Heart right ventricle (tissue), 16 donors: ENCODE measurements at regions not wholly inside any gene's neighbourhood (a gene's known extent, or its start where the extent isn't known, plus 50 kb on each side); places are given as distances from the start of the nearest gene placed in this dataset.
"Not testable (repeated sequence)": the region's sequence is repeated elsewhere in the genome, so short reads cannot be mapped to it uniquely, and the experiment has no call there.

ENCODE experiments used
- ATAC-seq, 8 donors: fragments of 200-7000 bp; cut with Tn5 transposase; one replicate each; pipeline ENCODE4 v1.9.1; 2020; ENCODE audit warnings: mild to moderate bottlenecking in 8 of 8, moderate library complexity in 8 of 8, moderate number of reproducible peaks in 1 of 8
- DNase-seq, 2 donors: peaks; one replicate each; pipeline ENCODE4 v3.0.0-alpha.2; 2020
- H3K27ac ChIP-seq, 10 donors: fragments of 200-600 bp; sonication (generic) in 2 of 10; one replicate each; pipeline versions ENCODE4 v1.5.0 to v1.8.0; 2020 to 2022; ENCODE audit warnings: mild to moderate bottlenecking in 3 of 10
- H3K27me3 ChIP-seq, 7 donors: fragments of 200-600 bp; one replicate each; pipeline ENCODE4 v1.8.0; 2021 to 2022; ENCODE audit warnings: mild to moderate bottlenecking in 2 of 7
- H3K36me3 ChIP-seq, 9 donors: fragments of 200-600 bp; sonication (generic) in 1 of 9; one replicate each; pipeline versions ENCODE4 v1.5.0 to v1.8.0; 2020 to 2022; ENCODE audit warnings: mild to moderate bottlenecking in 2 of 9
- H3K4me1 ChIP-seq, 9 donors: fragments of 200-600 bp; sonication (generic) in 1 of 9; one replicate each; pipeline versions ENCODE4 v1.5.0 to v1.8.0; 2020 to 2022; ENCODE audit warnings: mild to moderate bottlenecking in 4 of 9
- H3K4me3 ChIP-seq, 10 donors: fragments of 200-600 bp; sonication (generic) in 2 of 10; one replicate each; pipeline versions ENCODE4 v1.5.0 to v1.8.0; 2020 to 2022; ENCODE audit warnings: mild to moderate bottlenecking in 7 of 10, moderate library complexity in 2 of 10
- H3K9me3 ChIP-seq, 11 donors: fragments of 200-600 bp in 10 of 11; sonication (generic) in 2 of 11; one replicate each; pipeline versions ENCODE4 v1.5.0 to v1.8.0; 2013 to 2022; ENCODE audit warnings: mild to moderate bottlenecking in 2 of 11, control low read depth in 1 of 11, moderate library complexity in 1 of 11
- WGBS, 2 donors: extraction: QIAGEN DNeasy Blood & Tissue Kit; methylation state at CpG; one replicate each; pipeline ENCODE4 v1.1.7; 2013; ENCODE audit warnings: inconsistent platforms in 1 of 2; 5-methylcytosine and 5-hydroxymethylcytosine counted together
- intact Hi-C, 10 donors: fragments of 100-400 bp; cut with DNase I; formaldehyde crosslinking; loops; one replicate each; pipeline versions ENCODE4 v1.11.1 to v1.14.2; 2022
- TF ChIP-seq, protein P1 (sequence below), 9 donors: fragments of 200-600 bp; sonication (generic) in 2 of 9; IDR thresholded peaks; one replicate each; pipeline versions ENCODE4 v1.5.0 to v1.8.0; 2021 to 2022; ENCODE audit warnings: antibody characterized with exemption in 9 of 9, mild to moderate bottlenecking in 5 of 9, moderate library complexity in 1 of 9
- donor health status: Arrhythmogenic right ventricular cardiomyopathy.
- donor health status: ischemic (EF 13 %, LVEDD 7.1; RV severe dilation, severe dysfunction).
- donor health status: healthy with polysubstance abuse.
- donor health status: DM: no; HTN: yes; CAD: no.
- donor health status: DM: no; HTN: no; CAD: no.
- donor health status: ischemic (EF 25% LVEDD 6.9; RV normal size, moderate dysfunction).
- donor health status: ischemic (EF 25% LVEDD 5.7; RV mildly dilated, moderate dysfunction).
- donor health status: healthy.
- donor health status: DM: yes; HTN: yes; CAD: no.
- donor health status: Ischemic cardiomyopathy.
- donor health status: ischemic (EF 35%, LVEDD 5.7; RV mildly dilated, moderate dysfunction).
- donor health status: nonischemic (EF 11% LVEDD 7.7; RV severe dilation, severe dysfunction).
- donor health status: DM: yes; HTN: yes; CAD: no.
- donor health status: PGD.
- donor health status: ischemic (EF 29% LVEDD 5.4; RV normal size, mild dysfunction).
- donor health status: nonischemic (EF 23%, LVEDD 6.1; RV moderate dilation, normal function).

DNA sequence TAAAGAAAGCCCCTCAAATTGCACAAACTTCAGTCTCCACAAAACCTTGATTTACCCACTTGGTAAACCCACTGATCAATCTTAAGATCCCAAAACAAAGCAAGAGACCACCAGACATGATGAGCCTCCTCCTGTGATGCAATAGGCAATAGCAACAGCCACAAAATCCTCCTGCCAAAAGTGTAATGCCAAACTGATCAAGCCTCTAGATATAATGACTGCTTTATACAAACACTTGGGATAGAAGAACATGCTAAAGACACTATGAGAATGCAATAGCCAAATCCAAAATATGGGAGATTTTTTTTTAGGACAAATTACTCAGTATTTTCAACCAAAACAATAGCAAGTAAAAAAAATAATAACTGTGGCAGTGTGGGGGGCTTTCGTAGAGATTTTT, 64.9 kb upstream of the PTGFRN start:
- DNase-seq = no peak
- peaks cover 0 to 13% (median 0%) of the 10 kb centered on the region in 9 donors for H3K4me1 ChIP-seq
- H3K27me3 ChIP-seq = no peaks in the 10 kb centered on the region
- 96 to 98% methylated on average over 1 of the region's 1 CpG for WGBS, 2 donors
- no peak overlapping the region for H3K4me3 ChIP-seq
- H3K36me3 ChIP-seq = no peaks in the 10 kb centered on the region
- intact Hi-C loops = no loop called here
- TF ChIP-seq, protein P1, sequence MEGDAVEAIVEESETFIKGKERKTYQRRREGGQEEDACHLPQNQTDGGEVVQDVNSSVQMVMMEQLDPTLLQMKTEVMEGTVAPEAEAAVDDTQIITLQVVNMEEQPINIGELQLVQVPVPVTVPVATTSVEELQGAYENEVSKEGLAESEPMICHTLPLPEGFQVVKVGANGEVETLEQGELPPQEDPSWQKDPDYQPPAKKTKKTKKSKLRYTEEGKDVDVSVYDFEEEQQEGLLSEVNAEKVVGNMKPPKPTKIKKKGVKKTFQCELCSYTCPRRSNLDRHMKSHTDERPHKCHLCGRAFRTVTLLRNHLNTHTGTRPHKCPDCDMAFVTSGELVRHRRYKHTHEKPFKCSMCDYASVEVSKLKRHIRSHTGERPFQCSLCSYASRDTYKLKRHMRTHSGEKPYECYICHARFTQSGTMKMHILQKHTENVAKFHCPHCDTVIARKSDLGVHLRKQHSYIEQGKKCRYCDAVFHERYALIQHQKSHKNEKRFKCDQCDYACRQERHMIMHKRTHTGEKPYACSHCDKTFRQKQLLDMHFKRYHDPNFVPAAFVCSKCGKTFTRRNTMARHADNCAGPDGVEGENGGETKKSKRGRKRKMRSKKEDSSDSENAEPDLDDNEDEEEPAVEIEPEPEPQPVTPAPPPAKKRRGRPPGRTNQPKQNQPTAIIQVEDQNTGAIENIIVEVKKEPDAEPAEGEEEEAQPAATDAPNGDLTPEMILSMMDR (IDR thresholded peaks at IDR 0.05) = no peak
- no peak for ATAC-seq
- H3K27ac ChIP-seq = no peak overlapping the region
- H3K9me3 ChIP-seq = peaks cover 0 to 14% (median 0%) of the 10 kb centered on the region in 11 donors

DNA sequence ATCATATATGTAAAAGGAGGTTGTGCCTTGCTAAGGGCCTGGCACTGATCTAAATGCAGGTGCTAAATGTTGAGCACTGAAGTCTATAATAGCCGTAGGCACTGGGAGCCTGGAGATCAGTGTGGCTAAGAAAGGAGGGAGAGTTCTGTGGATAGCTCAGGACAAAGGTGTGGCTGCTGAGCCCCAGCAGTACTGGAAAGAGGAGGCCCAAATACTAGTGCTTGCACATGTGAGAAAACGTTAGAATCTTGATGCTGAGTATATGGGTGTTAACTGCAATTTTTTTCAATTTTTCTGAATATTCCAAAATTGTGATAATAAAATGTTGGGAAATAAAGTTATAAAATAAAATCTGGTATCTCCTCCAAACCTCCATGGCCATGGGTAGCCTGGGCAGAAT, 62.5 kb upstream of the PTGFRN start:
- TF ChIP-seq, protein P1 (IDR thresholded peaks at IDR 0.05) = no peak
- WGBS, 2 donors = 79 to 87% methylated on average over 2 of the region's 2 CpGs
- H3K9me3 ChIP-seq = peaks cover 0 to 14% (median 0%) of the 10 kb centered on the region in 11 donors
- no peak for DNase-seq
- ATAC-seq = peak in 5 of 8 donors; percentile 26 to 53 (median 32)
- H3K27ac ChIP-seq = peak overlapping the region in 8 of 10 donors; percentile 10 to 74 (median 66)
- H3K4me1 ChIP-seq = peaks cover 0 to 13% (median 0%) of the 10 kb centered on the region in 9 donors
- intact Hi-C loops = no loop called here
- H3K4me3 ChIP-seq = no peak overlapping the region
- H3K36me3 ChIP-seq = no peaks in the 10 kb centered on the region
- H3K27me3 ChIP-seq = no peaks in the 10 kb centered on the region

DNA sequence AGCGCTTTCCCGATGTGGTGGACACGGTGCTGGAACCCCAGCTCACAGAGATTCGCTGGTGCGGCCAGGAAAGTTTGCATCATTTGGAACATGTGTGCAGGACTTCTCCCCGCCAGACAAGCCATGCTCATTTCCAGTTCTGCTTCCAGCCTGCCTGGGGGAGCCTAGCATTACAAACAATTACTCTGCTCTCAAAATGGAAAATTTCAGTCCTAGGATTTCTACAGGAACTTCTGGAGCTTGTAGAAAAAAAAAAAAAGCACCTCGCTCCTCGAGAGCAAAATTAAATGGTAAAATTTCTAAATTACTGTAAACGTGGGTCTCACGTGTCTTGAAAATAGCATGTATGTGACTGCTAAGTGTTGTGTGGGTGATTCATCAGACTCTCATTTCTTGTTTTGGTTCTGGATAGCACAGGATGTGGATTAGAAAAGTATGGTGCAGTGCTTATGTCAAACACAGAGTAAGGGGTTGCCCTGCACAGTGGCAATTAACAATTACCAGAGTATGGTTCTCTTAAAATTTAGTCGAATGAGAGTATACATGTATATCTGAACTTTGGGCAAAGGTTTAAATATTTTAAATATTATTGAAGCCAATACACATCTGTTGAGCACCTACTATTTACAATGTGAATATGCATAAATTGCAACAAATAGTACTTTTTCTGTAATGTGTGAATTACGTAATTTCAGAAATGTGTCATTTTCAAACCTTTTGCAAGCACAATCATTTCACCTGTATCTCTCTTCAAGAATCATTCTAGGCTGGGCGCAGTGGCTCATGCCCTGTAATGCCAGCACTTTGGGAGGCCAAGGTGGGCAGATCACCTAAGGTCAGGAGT, 61.8 kb upstream of the PTGFRN start:
- peaks cover 0 to 10% (median 0%) of the 10 kb centered on the region in 11 donors for H3K9me3 ChIP-seq
- H3K27me3 ChIP-seq = no peaks in the 10 kb centered on the region
- H3K27ac ChIP-seq = peak overlapping the region in 8 of 10 donors; percentile 10 to 74 (median 66)
- no peak overlapping the region for H3K4me3 ChIP-seq
- intact Hi-C loops = no loop called here
- 70 to 83% methylated on average over 13 of the region's 13 CpGs for WGBS, 2 donors
- peaks cover 0 to 13% (median 0%) of the 10 kb centered on the region in 9 donors for H3K4me1 ChIP-seq
- peak; percentile 55 to 91 (median 87) for ATAC-seq
- TF ChIP-seq, protein P1 (IDR thresholded peaks at IDR 0.05) = no peak
- no peaks in the 10 kb centered on the region for H3K36me3 ChIP-seq
- DNase-seq = peak; percentile 44 to 70

DNA sequence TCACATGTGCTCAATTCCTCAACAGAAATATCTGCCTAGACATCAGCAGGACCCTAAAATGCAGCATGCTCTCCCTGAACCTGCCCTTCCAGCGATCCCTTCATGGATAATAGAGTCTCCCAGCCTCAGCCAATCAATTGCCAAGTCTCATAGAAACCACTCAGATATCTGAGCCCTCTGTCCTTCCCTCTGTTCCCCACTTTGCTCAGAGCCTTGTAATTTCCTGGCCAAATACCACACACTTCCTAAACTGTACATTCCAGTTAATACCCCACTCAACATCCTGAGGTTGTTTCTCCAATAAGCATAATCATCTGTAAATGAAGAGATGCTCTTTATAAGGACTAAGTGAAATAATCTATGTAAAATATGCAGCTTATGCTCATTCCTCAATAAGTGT, 59.3 kb upstream of the PTGFRN start:
- TF ChIP-seq, protein P1 (IDR thresholded peaks at IDR 0.05) = no peak
- Histone ChIP-seq H3K27me3 (no peaks in the 10 kb centered on the region), H3K36me3 (no peaks in the 10 kb centered on the region), H3K4me3 (no peak overlapping the region), H3K27ac (no peak overlapping the region), H3K4me1 (peaks cover 0 to 37% (median 13%) of the 10 kb centered on the region in 9 donors), H3K9me3 (no peaks in the 10 kb centered on the region)
- WGBS, 2 donors = 88% methylated on average over 1 of the region's 1 CpG
- DNase-seq (no peak), ATAC-seq (no peak)
- intact Hi-C loops = loop anchor here in 5 of 10 donors (5.0 to 10.0 kb wide), 4 partner anchors 116 to 207 kb away; no protein-coding TSS in a partner anchor

DNA sequence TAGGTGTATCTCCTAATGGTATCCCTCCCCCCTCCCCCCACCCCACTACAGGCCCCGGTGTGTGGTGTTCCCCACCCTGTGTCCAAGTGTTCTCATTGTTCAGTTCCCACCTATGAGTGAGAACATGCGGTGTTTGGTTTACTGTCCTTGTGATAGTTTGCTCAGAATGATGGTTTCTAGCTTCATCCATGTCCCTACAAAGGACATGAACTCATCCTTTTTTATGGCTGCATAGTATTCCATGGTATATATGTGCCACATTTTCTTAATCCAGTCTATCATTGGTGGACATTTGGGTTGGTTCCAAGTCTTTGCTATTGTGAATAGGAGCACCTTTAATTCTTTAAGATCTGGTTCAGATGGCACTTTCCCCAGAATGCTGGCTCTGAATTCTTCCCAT, 58.5 kb upstream of the PTGFRN start:
- not testable (repeated sequence) for DNase-seq, H3K27ac ChIP-seq, ATAC-seq, H3K4me3 ChIP-seq, H3K36me3 ChIP-seq, H3K27me3 ChIP-seq, H3K9me3 ChIP-seq
- intact Hi-C loops = loop anchor here in 5 of 10 donors (5.0 to 10.0 kb wide), 4 partner anchors 116 to 206 kb away; no protein-coding TSS in a partner anchor
- H3K4me1 ChIP-seq = peaks cover 0 to 40% (median 15%) of the 10 kb centered on the region in 9 donors
- WGBS, 2 donors = 95 to 100% methylated on average over 2 of the region's 2 CpGs
